AG09319 (cell line): ENCODE measurements at regions not wholly inside any gene's neighbourhood (a gene's known extent, or its start where the extent isn't known, plus 50 kb on each side); places are given as distances from the start of the nearest gene placed in this dataset.

Source experiments
- DNase-seq: peaks from one replicate; pipeline ENCODE4 v3.0.0-alpha.2; 2010; ENCODE audit warnings: low read depth; ENCODE audit errors: extremely low read depth
- CTCF ChIP-seq: IDR thresholded peaks from 2 replicates; pipeline ENCODE4 v1.5.1; 2011; ENCODE audit warnings: low read depth, mild to moderate bottlenecking, inconsistent platforms, low read length, moderate library complexity

GRCh38 chr13:105907319-105908019, 628.0 kb downstream of the EFNB2 start:
- no peak for TF ChIP-seq CTCF
- DNase-seq: no peak

GRCh38 chr13:105906746-105907145, 628.7 kb downstream of the EFNB2 start:
- no peak for DNase-seq
- TF ChIP-seq CTCF: no peak

- DNase-seq: no peak
- no peak for TF ChIP-seq CTCF
These were observed 631.3 kb downstream of the EFNB2 start for GRCh38 chr13:105904034-105904742.

- DNase-seq: no peak
- TF ChIP-seq CTCF: no peak
These were observed 633.1 kb downstream of the EFNB2 start for GRCh38 chr13:105902396-105902795.

- TF ChIP-seq CTCF: no peak
These were observed 637.9 kb downstream of the EFNB2 start for GRCh38 chr13:105897575-105897974.

GRCh38 chr13:105894697-105895096, 640.8 kb downstream of the EFNB2 start:
- no peak for DNase-seq
- TF ChIP-seq CTCF: no peak

More at GRCh38 chr13:105897575-105897974, 637.9 kb downstream of the EFNB2 start:
- DNase-seq: no peak

- TF ChIP-seq CTCF: no peak
- DNase-seq: no peak
These were observed 645.0 kb downstream of the EFNB2 start for GRCh38 chr13:105890509-105890908.
